T-helper 2 cell treated with Interferon-gamma antibody and Interleukin-4, amounts not matched to agents 5 μg/mL and 100 μg/mL, for 36 hours (primary cell): ENCODE measurements at regions not wholly inside any gene's neighbourhood (a gene's known extent, or its start where the extent isn't known, plus 50 kb on each side); places are given as distances from the start of the nearest gene placed in this dataset.
"Not testable (repeated sequence)": the region's sequence is repeated elsewhere in the genome, so short reads cannot be mapped to it uniquely, and the experiment has no call there.

Source experiments
- DNase-seq: peaks from one replicate; pipeline ENCODE4 v3.0.0; 2021; ENCODE audit warnings: low spot score
- H3K27ac Mint-ChIP-seq: one replicate; pipeline ENCODE4 v1.8.0; 2021; ENCODE audit warnings: mild to moderate bottlenecking, mixed read lengths
- H3K27me3 Mint-ChIP-seq: one replicate; pipeline ENCODE4 v1.8.0; 2021; ENCODE audit warnings: low read depth, mixed read lengths
- H3K36me3 Mint-ChIP-seq: one replicate; pipeline ENCODE4 v1.8.0; 2021; ENCODE audit warnings: low read depth, mixed read lengths
- H3K4me1 Mint-ChIP-seq: one replicate; pipeline ENCODE4 v1.8.0; 2021; ENCODE audit warnings: low read depth, mixed read lengths
- H3K4me3 Mint-ChIP-seq: one replicate; pipeline ENCODE4 v1.8.0; 2022; ENCODE audit warnings: mild to moderate bottlenecking, moderate library complexity, mixed read lengths
- H3K9me3 Mint-ChIP-seq: one replicate; pipeline ENCODE4 v1.8.0; 2021; ENCODE audit warnings: mixed read lengths

- Mint-ChIP-seq H3K36me3 (no peaks in the 10 kb centered on the region), H3K27me3 (peaks cover 8% of the 10 kb centered on the region), H3K27ac (no peak overlapping the region), H3K4me3 (no peak overlapping the region), H3K4me1 (no peaks in the 10 kb centered on the region), H3K9me3 (no peaks in the 10 kb centered on the region)
- DNase-seq = no peak
Measured at GRCh38 chr9:89848060-89849040, 243.5 kb downstream of the GADD45G start.

- H3K4me3 Mint-ChIP-seq = no peak overlapping the region
- no peaks in the 10 kb centered on the region for H3K4me1 Mint-ChIP-seq
- H3K9me3 Mint-ChIP-seq = no peaks in the 10 kb centered on the region
- H3K27ac Mint-ChIP-seq = no peak overlapping the region
- no peaks in the 10 kb centered on the region for H3K36me3 Mint-ChIP-seq
- no peak for DNase-seq
- peaks cover 12% of the 10 kb centered on the region for H3K27me3 Mint-ChIP-seq
Measured at GRCh38 chr9:89849096-89849495, 244.3 kb downstream of the GADD45G start.

GRCh38 chr9:89850153-89850552 is 245.3 kb downstream of the GADD45G start:
- DNase-seq = no peak
- Mint-ChIP-seq H3K4me3 (no peak overlapping the region), H3K36me3 (no peaks in the 10 kb centered on the region), H3K27me3 (peaks cover 14% of the 10 kb centered on the region), H3K27ac (no peak overlapping the region), H3K4me1 (no peaks in the 10 kb centered on the region), H3K9me3 (no peaks in the 10 kb centered on the region)

- Mint-ChIP-seq H3K9me3 (no peaks in the 10 kb centered on the region), H3K36me3 (no peaks in the 10 kb centered on the region), H3K27me3 (peaks cover 15% of the 10 kb centered on the region), H3K4me3 (no peak overlapping the region), H3K27ac (no peak overlapping the region), H3K4me1 (no peaks in the 10 kb centered on the region)
- DNase-seq = no peak
Measured at GRCh38 chr9:89850631-89851325, 246.0 kb downstream of the GADD45G start.

GRCh38 chr9:89853161-89853560 is 248.3 kb downstream of the GADD45G start:
- Mint-ChIP-seq H3K4me1 (no peaks in the 10 kb centered on the region), H3K4me3 (no peak overlapping the region), H3K9me3 (no peaks in the 10 kb centered on the region), H3K27me3 (peaks cover 33% of the 10 kb centered on the region), H3K27ac (no peak overlapping the region), H3K36me3 (no peaks in the 10 kb centered on the region)
- no peak for DNase-seq

GRCh38 chr9:89853931-89854330 is 249.1 kb downstream of the GADD45G start:
- Mint-ChIP-seq H3K9me3 (no peaks in the 10 kb centered on the region), H3K4me3 (no peak overlapping the region), H3K27me3 (peaks cover 36% of the 10 kb centered on the region), H3K36me3 (no peaks in the 10 kb centered on the region), H3K4me1 (peaks cover 5% of the 10 kb centered on the region), H3K27ac (no peak overlapping the region)
- DNase-seq = no peak

- H3K9me3 Mint-ChIP-seq = no peaks in the 10 kb centered on the region
- DNase-seq = no peak
- H3K27ac Mint-ChIP-seq = no peak overlapping the region
- H3K4me3 Mint-ChIP-seq = no peak overlapping the region
- peaks cover 6% of the 10 kb centered on the region for H3K4me1 Mint-ChIP-seq
- H3K36me3 Mint-ChIP-seq = no peaks in the 10 kb centered on the region
- peaks cover 41% of the 10 kb centered on the region for H3K27me3 Mint-ChIP-seq
Measured at GRCh38 chr9:89854715-89855475, 250.1 kb downstream of the GADD45G start.

- not testable (repeated sequence) for H3K9me3 Mint-ChIP-seq, H3K27ac Mint-ChIP-seq, DNase-seq, H3K4me3 Mint-ChIP-seq, H3K36me3 Mint-ChIP-seq, H3K4me1 Mint-ChIP-seq
- peaks cover 38% of the 10 kb centered on the region for H3K27me3 Mint-ChIP-seq
Measured at GRCh38 chr9:89856296-89856695, 251.5 kb downstream of the GADD45G start.

GRCh38 chr9:89856950-89857349 is 252.1 kb downstream of the GADD45G start:
- not testable (repeated sequence) for H3K27ac Mint-ChIP-seq, H3K4me3 Mint-ChIP-seq, DNase-seq, H3K9me3 Mint-ChIP-seq, H3K36me3 Mint-ChIP-seq, H3K4me1 Mint-ChIP-seq
- H3K27me3 Mint-ChIP-seq = peaks cover 39% of the 10 kb centered on the region

GRCh38 chr9:89859842-89860241 is 255.0 kb downstream of the GADD45G start:
- not testable (repeated sequence) for H3K27ac Mint-ChIP-seq, DNase-seq, H3K9me3 Mint-ChIP-seq, H3K4me3 Mint-ChIP-seq, H3K36me3 Mint-ChIP-seq, H3K4me1 Mint-ChIP-seq
- H3K27me3 Mint-ChIP-seq = peaks cover 44% of the 10 kb centered on the region

- not testable (repeated sequence) for DNase-seq, H3K9me3 Mint-ChIP-seq, H3K4me1 Mint-ChIP-seq, H3K27ac Mint-ChIP-seq, H3K4me3 Mint-ChIP-seq, H3K36me3 Mint-ChIP-seq
- H3K27me3 Mint-ChIP-seq = peaks cover 37% of the 10 kb centered on the region
Measured at GRCh38 chr9:89861371-89861770, 256.6 kb downstream of the GADD45G start.

- H3K27ac Mint-ChIP-seq = no peak overlapping the region
- no peak overlapping the region for H3K4me3 Mint-ChIP-seq
- H3K27me3 Mint-ChIP-seq = peaks cover 29% of the 10 kb centered on the region
- no peaks in the 10 kb centered on the region for H3K36me3 Mint-ChIP-seq
- no peaks in the 10 kb centered on the region for H3K9me3 Mint-ChIP-seq
- no peak for DNase-seq
- H3K4me1 Mint-ChIP-seq = peaks cover 6% of the 10 kb centered on the region
Measured at GRCh38 chr9:89862316-89862715, 257.5 kb downstream of the GADD45G start.

GRCh38 chr9:89863141-89863540 is 258.3 kb downstream of the GADD45G start:
- Mint-ChIP-seq H3K9me3 (no peaks in the 10 kb centered on the region), H3K27me3 (peaks cover 23% of the 10 kb centered on the region), H3K4me3 (no peak overlapping the region), H3K27ac (no peak overlapping the region), H3K4me1 (peaks cover 6% of the 10 kb centered on the region), H3K36me3 (no peaks in the 10 kb centered on the region)
- no peak for DNase-seq

- no peak overlapping the region for H3K4me3 Mint-ChIP-seq
- H3K27me3 Mint-ChIP-seq = peaks cover 21% of the 10 kb centered on the region
- H3K4me1 Mint-ChIP-seq = peaks cover 2% of the 10 kb centered on the region
- no peaks in the 10 kb centered on the region for H3K36me3 Mint-ChIP-seq
- H3K27ac Mint-ChIP-seq = no peak overlapping the region
- no peak for DNase-seq
- no peaks in the 10 kb centered on the region for H3K9me3 Mint-ChIP-seq
Measured at GRCh38 chr9:89863837-89864236, 259.0 kb downstream of the GADD45G start.
